Activated CD4-positive, alpha-beta memory T cell treated with anti-CD3 and anti-CD28 coated beads for 36 hours (primary cell): ENCODE measurements at regions not wholly inside any gene's neighbourhood (a gene's known extent, or its start where the extent isn't known, plus 50 kb on each side); places are given as distances from the start of the nearest gene placed in this dataset.
"Not testable (repeated sequence)": the region's sequence is repeated elsewhere in the genome, so short reads cannot be mapped to it uniquely, and the experiment has no call there.

Experiments used
- CTCF ChIA-PET: fragments of 350-600 bp; sonication (Branson Sonifier 250); formaldehyde crosslinking; loops from one replicate; lab custom pipeline; 2021; ENCODE audit warnings: antibody characterized with exemption, inconsistent platforms; lab: Charles Lee
- POLR2A ChIA-PET: fragments of 350-600 bp; sonication (Branson Sonifier 250); formaldehyde crosslinking; loops from one replicate; lab custom pipeline; 2021; ENCODE audit warnings: antibody characterized with exemption; lab: Charles Lee
- DNase-seq: peaks from one replicate; pipeline ENCODE4 v3.0.0-alpha.2; 2020
- H3K27ac Mint-ChIP-seq: one replicate; pipeline ENCODE4 v1.8.0; 2021; ENCODE audit warnings: mixed read lengths
- H3K27me3 Mint-ChIP-seq: one replicate; pipeline ENCODE4 v1.8.0; 2021; ENCODE audit warnings: mixed read lengths
- H3K36me3 Mint-ChIP-seq: one replicate; pipeline ENCODE4 v1.8.0; 2021; ENCODE audit warnings: mixed read lengths
- H3K4me1 Mint-ChIP-seq: one replicate; pipeline ENCODE4 v1.8.0; 2021; ENCODE audit warnings: low read depth, mixed read lengths
- H3K4me3 Mint-ChIP-seq: one replicate; pipeline ENCODE4 v1.8.0; 2021; ENCODE audit warnings: mild to moderate bottlenecking, mixed read lengths
- H3K9me3 Mint-ChIP-seq: one replicate; pipeline ENCODE4 v1.8.0; 2021; ENCODE audit warnings: mixed read lengths
- intact Hi-C: fragments of 100-400 bp; cut with micrococcal nuclease; formaldehyde crosslinking; loops from one replicate; pipeline ENCODE4 v1.15.1; 2023

GRCh38 chr1:195722852-195723795, 885.1 kb downstream of the KCNT2 start:
- CTCF ChIA-PET = not testable (repeated sequence)

GRCh38 chr1:195722146-195722545, 886.1 kb downstream of the KCNT2 start:
- DNase-seq, CTCF ChIA-PET, H3K36me3 Mint-ChIP-seq, H3K27me3 Mint-ChIP-seq, H3K9me3 Mint-ChIP-seq, H3K4me1 Mint-ChIP-seq, intact Hi-C loops, H3K4me3 Mint-ChIP-seq, POLR2A ChIA-PET, H3K27ac Mint-ChIP-seq: not testable (repeated sequence)

More at GRCh38 chr1:195722852-195723795, 885.1 kb downstream of the KCNT2 start:
- intact Hi-C loops, H3K4me1 Mint-ChIP-seq, H3K27me3 Mint-ChIP-seq, H3K4me3 Mint-ChIP-seq, POLR2A ChIA-PET, H3K27ac Mint-ChIP-seq, H3K9me3 Mint-ChIP-seq, DNase-seq, H3K36me3 Mint-ChIP-seq: not testable (repeated sequence)

GRCh38 chr1:195721210-195721971, 886.8 kb downstream of the KCNT2 start:
- Mint-ChIP-seq H3K27me3 (no peaks in the 10 kb centered on the region), H3K9me3 (no peaks in the 10 kb centered on the region), H3K4me3 (no peak overlapping the region), H3K4me1 (no peaks in the 10 kb centered on the region), H3K36me3 (no peaks in the 10 kb centered on the region), H3K27ac (no peak overlapping the region)
- intact Hi-C loops = no loop called here
- POLR2A ChIA-PET = no interaction called here
- CTCF ChIA-PET = no interaction called here
- DNase-seq = no peak

GRCh38 chr1:195717651-195718050, 890.6 kb downstream of the KCNT2 start:
- POLR2A ChIA-PET = no interaction called here
- DNase-seq = no peak
- Mint-ChIP-seq H3K36me3 (no peaks in the 10 kb centered on the region), H3K27me3 (no peaks in the 10 kb centered on the region), H3K27ac (no peak overlapping the region), H3K4me3 (no peak overlapping the region), H3K9me3 (no peaks in the 10 kb centered on the region), H3K4me1 (no peaks in the 10 kb centered on the region)
- CTCF ChIA-PET = no interaction called here
- intact Hi-C loops = no loop called here

- H3K27ac Mint-ChIP-seq = no peak overlapping the region
- H3K27me3 Mint-ChIP-seq = no peaks in the 10 kb centered on the region
- POLR2A ChIA-PET = no interaction called here
- CTCF ChIA-PET = no interaction called here
- H3K4me1 Mint-ChIP-seq = no peaks in the 10 kb centered on the region
- no peaks in the 10 kb centered on the region for H3K9me3 Mint-ChIP-seq
- no peak overlapping the region for H3K4me3 Mint-ChIP-seq
- DNase-seq = no peak
- intact Hi-C loops = no loop called here
- H3K36me3 Mint-ChIP-seq = no peaks in the 10 kb centered on the region
Measured at GRCh38 chr1:195715652-195716051, 892.6 kb downstream of the KCNT2 start.

- CTCF ChIA-PET = no interaction called here
- Mint-ChIP-seq H3K36me3 (no peaks in the 10 kb centered on the region), H3K4me3 (no peak overlapping the region), H3K9me3 (no peaks in the 10 kb centered on the region), H3K4me1 (no peaks in the 10 kb centered on the region), H3K27me3 (no peaks in the 10 kb centered on the region), H3K27ac (no peak overlapping the region)
- POLR2A ChIA-PET = no interaction called here
- intact Hi-C loops = no loop called here
- no peak for DNase-seq
Measured at GRCh38 chr1:195714248-195714647, 894.0 kb downstream of the KCNT2 start.

GRCh38 chr1:195709821-195710220, 898.4 kb downstream of the KCNT2 start:
- intact Hi-C loops = no loop called here
- POLR2A ChIA-PET = no interaction called here
- no peak overlapping the region for H3K4me3 Mint-ChIP-seq
- no peaks in the 10 kb centered on the region for H3K4me1 Mint-ChIP-seq
- H3K27me3 Mint-ChIP-seq = no peaks in the 10 kb centered on the region
- H3K27ac Mint-ChIP-seq = no peak overlapping the region
- CTCF ChIA-PET = no interaction called here
- no peaks in the 10 kb centered on the region for H3K9me3 Mint-ChIP-seq
- no peaks in the 10 kb centered on the region for H3K36me3 Mint-ChIP-seq
- DNase-seq = no peak

GRCh38 chr1:195704028-195704427, 904.2 kb downstream of the KCNT2 start:
- Mint-ChIP-seq H3K27me3 (no peaks in the 10 kb centered on the region), H3K4me1 (no peaks in the 10 kb centered on the region), H3K4me3 (no peak overlapping the region), H3K9me3 (no peaks in the 10 kb centered on the region), H3K36me3 (no peaks in the 10 kb centered on the region), H3K27ac (no peak overlapping the region)
- ChIA-PET POLR2A (no interaction called here), CTCF (no interaction called here)
- intact Hi-C loops = no loop called here
- no peak for DNase-seq

- intact Hi-C loops = no loop called here
- Mint-ChIP-seq H3K36me3 (no peaks in the 10 kb centered on the region), H3K27ac (no peak overlapping the region), H3K4me3 (no peak overlapping the region), H3K4me1 (no peaks in the 10 kb centered on the region), H3K27me3 (no peaks in the 10 kb centered on the region), H3K9me3 (no peaks in the 10 kb centered on the region)
- ChIA-PET POLR2A (no interaction called here), CTCF (no interaction called here)
- DNase-seq = no peak
Measured at GRCh38 chr1:195701149-195701548, 907.1 kb downstream of the KCNT2 start.

GRCh38 chr1:195697130-195697529, 911.1 kb downstream of the KCNT2 start:
- Mint-ChIP-seq H3K27ac (no peak overlapping the region), H3K27me3 (no peaks in the 10 kb centered on the region), H3K9me3 (no peaks in the 10 kb centered on the region), H3K4me3 (no peak overlapping the region), H3K4me1 (no peaks in the 10 kb centered on the region), H3K36me3 (no peaks in the 10 kb centered on the region)
- intact Hi-C loops = no loop called here
- CTCF ChIA-PET = no interaction called here
- DNase-seq = no peak
- POLR2A ChIA-PET = no interaction called here

GRCh38 chr1:195686764-195687163, 921.5 kb downstream of the KCNT2 start:
- ChIA-PET CTCF (no interaction called here), POLR2A (no interaction called here)
- H3K27ac Mint-ChIP-seq = no peak overlapping the region
- no peaks in the 10 kb centered on the region for H3K36me3 Mint-ChIP-seq
- DNase-seq = no peak
- H3K27me3 Mint-ChIP-seq = no peaks in the 10 kb centered on the region
- intact Hi-C loops = no loop called here
- no peaks in the 10 kb centered on the region for H3K9me3 Mint-ChIP-seq
- no peak overlapping the region for H3K4me3 Mint-ChIP-seq
- H3K4me1 Mint-ChIP-seq = no peaks in the 10 kb centered on the region

GRCh38 chr1:195664628-195665027, 943.6 kb downstream of the KCNT2 start:
- Mint-ChIP-seq H3K9me3 (no peaks in the 10 kb centered on the region), H3K4me3 (no peak overlapping the region), H3K4me1 (no peaks in the 10 kb centered on the region), H3K27me3 (no peaks in the 10 kb centered on the region), H3K27ac (no peak overlapping the region), H3K36me3 (no peaks in the 10 kb centered on the region)
- DNase-seq = no peak
- CTCF ChIA-PET = no interaction called here
- intact Hi-C loops = no loop called here
- POLR2A ChIA-PET = no interaction called here
